C4-2B (cell line): ENCODE measurements at regions not wholly inside any gene's neighbourhood (a gene's known extent, or its start where the extent isn't known, plus 50 kb on each side); places are given as distances from the start of the nearest gene placed in this dataset.

Experiments used
- ZFX ChIP-seq: fragments of 450-650 bp; IDR thresholded peaks from 2 replicates; pipeline ENCODE4 v1.6.1; 2017
- TF ChIP-seq, protein P1 (sequence below): fragments of 450-650 bp; conservative IDR thresholded peaks from 2 replicates; pipeline ENCODE4 v1.5.1; 2017; ENCODE audit warnings: mild to moderate bottlenecking

DNA sequence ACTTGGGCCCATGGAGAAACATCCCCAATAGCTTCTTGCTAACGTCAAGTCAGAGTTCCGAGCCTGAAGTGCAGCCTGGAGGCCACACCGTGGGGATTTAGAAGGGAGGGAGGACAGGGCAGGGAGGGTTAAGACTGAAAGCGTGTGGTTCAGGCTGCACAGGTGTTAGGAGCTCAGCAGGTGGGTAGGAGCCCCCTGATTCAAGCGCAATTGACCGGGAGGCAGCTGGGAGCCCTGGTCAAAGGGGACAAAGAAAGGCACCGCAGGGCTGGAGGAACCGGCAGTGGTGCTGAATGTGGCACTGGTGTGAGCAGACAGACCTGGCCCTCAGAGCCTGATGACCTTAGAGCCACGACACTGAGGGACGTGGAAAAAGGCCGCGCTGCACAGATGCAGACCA is 149.6 kb downstream of the TMEM18 start:
- TF ChIP-seq, protein P1, sequence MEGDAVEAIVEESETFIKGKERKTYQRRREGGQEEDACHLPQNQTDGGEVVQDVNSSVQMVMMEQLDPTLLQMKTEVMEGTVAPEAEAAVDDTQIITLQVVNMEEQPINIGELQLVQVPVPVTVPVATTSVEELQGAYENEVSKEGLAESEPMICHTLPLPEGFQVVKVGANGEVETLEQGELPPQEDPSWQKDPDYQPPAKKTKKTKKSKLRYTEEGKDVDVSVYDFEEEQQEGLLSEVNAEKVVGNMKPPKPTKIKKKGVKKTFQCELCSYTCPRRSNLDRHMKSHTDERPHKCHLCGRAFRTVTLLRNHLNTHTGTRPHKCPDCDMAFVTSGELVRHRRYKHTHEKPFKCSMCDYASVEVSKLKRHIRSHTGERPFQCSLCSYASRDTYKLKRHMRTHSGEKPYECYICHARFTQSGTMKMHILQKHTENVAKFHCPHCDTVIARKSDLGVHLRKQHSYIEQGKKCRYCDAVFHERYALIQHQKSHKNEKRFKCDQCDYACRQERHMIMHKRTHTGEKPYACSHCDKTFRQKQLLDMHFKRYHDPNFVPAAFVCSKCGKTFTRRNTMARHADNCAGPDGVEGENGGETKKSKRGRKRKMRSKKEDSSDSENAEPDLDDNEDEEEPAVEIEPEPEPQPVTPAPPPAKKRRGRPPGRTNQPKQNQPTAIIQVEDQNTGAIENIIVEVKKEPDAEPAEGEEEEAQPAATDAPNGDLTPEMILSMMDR, result no peak
- no peak for TF ChIP-seq ZFX
